SK-N-SH (cell line): ENCODE measurements at regions not wholly inside any gene's neighbourhood (a gene's known extent, or its start where the extent isn't known, plus 50 kb on each side); places are given as distances from the start of the nearest gene placed in this dataset.

Experiments
- CTCF ChIA-PET: fragments of 300-600, 350-600 bp; formaldehyde crosslinking; extraction: SDS; loops from one replicate; lab custom pipeline; 2021; lab: Yijun Ruan, JAX
- POLR2A ChIA-PET: fragments of 350-600 bp; sonication (Branson Sonifier 250); formaldehyde crosslinking; extraction: SDS; loops from one replicate; lab custom pipeline; 2020; ENCODE audit warnings: antibody characterized with exemption, inconsistent platforms; lab: Yijun Ruan, JAX
- DNase-seq: peaks from one replicate; pipeline ENCODE4 v3.0.0; 2012
- H2AFZ ChIP-seq: fragments of 200-600 bp; sonication (generic); 2 replicates; pipeline ENCODE4 v1.8.1; 2016; ENCODE audit warnings: antibody characterized with exemption, mild to moderate bottlenecking, low read depth
- H3F3A ChIP-seq: fragments of 200-600 bp; sonication (generic); replicated peaks from 2 replicates; pipeline ENCODE3; 2016; ENCODE audit warnings: antibody characterized with exemption, mild to moderate bottlenecking; ENCODE audit not compliant: insufficient read depth
- H3K27ac ChIP-seq, 2 experiments: fragments of 200-500 bp in 1 of 2; fragments of 200-600 bp in 1 of 2; sonication (Bioruptor generic) in 1 of 2; sonication (generic), shearing (Covaris generic) in 1 of 2; 2 replicates each; pipeline versions ENCODE4 v1.5.1 to v1.6.1; 2014 to 2016; ENCODE audit warnings: low read depth in 2 of 2, inconsistent platforms in 1 of 2, low read length in 1 of 2, mild to moderate bottlenecking in 1 of 2, mixed read lengths in 1 of 2
- H3K27me3 ChIP-seq: fragments of 200-600 bp; sonication (generic), shearing (Covaris generic); 2 replicates; pipeline ENCODE4 v1.6.1; 2016; ENCODE audit warnings: mixed run types; ENCODE audit not compliant: insufficient read depth
- H3K36me3 ChIP-seq, 2 experiments: fragments of 200-500 bp in 1 of 2; fragments of 200-600 bp in 1 of 2; sonication (Bioruptor generic) in 1 of 2; sonication (generic) in 1 of 2; replicated peaks in 1 of 2; 2 replicates each; pipeline versions ENCODE3 to v1.5.1; 2014 to 2016; ENCODE audit warnings: low read length in 1 of 2, mild to moderate bottlenecking in 1 of 2; ENCODE audit not compliant: insufficient read depth in 2 of 2, control insufficient read depth in 1 of 2
- H3K4me1 ChIP-seq, 2 experiments: fragments of 200-500 bp in 1 of 2; fragments of 200-600 bp in 1 of 2; sonication (Bioruptor generic) in 1 of 2; sonication (generic), shearing (Covaris generic) in 1 of 2; 2 replicates each; pipeline versions ENCODE4 v1.5.1 to v1.6.1; 2014 to 2016; ENCODE audit warnings: low read depth in 1 of 2, low read length in 1 of 2, mixed run types in 1 of 2; ENCODE audit not compliant: insufficient read depth in 2 of 2, control insufficient read depth in 1 of 2
- H3K4me2 ChIP-seq: fragments of 200-600 bp; sonication (generic), shearing (Covaris generic); 2 replicates; pipeline ENCODE4 v1.6.1; 2017; ENCODE audit warnings: mixed run types
- H3K4me3 ChIP-seq, 2 experiments: fragments of 200-500 bp in 1 of 2; fragments of 200-600 bp in 1 of 2; sonication (Bioruptor generic) in 1 of 2; sonication (generic), shearing (Covaris generic) in 1 of 2; 2 replicates each; pipeline versions ENCODE4 v1.5.1 to v1.8.1; 2014 to 2016; ENCODE audit warnings: low read depth in 2 of 2, inconsistent platforms in 1 of 2, low read length in 1 of 2, mild to moderate bottlenecking in 1 of 2, mixed read lengths in 1 of 2, moderate library complexity in 1 of 2
- H3K79me2 ChIP-seq: fragments of 200-600 bp; sonication (generic); 2 replicates; pipeline ENCODE4 v1.8.1; 2017; ENCODE audit warnings: mild to moderate bottlenecking; ENCODE audit not compliant: insufficient read depth
- H3K9ac ChIP-seq: fragments of 200-600 bp; sonication (generic); 2 replicates; pipeline ENCODE4 v1.6.1; 2017; ENCODE audit warnings: mixed run types
- H3K9me2 ChIP-seq: fragments of 200-600 bp; sonication (generic); 2 replicates; pipeline ENCODE4 v1.6.1; 2017; ENCODE audit warnings: mixed run types
- H3K9me3 ChIP-seq: fragments of 200-600 bp; sonication (generic); 2 replicates; pipeline ENCODE4 v1.6.1; 2017; ENCODE audit warnings: mixed run types, mild to moderate bottlenecking, moderate library complexity
- H4K20me1 ChIP-seq: fragments of 200-600 bp; sonication (generic); 2 replicates; pipeline ENCODE4 v1.6.1; 2017; ENCODE audit warnings: mild to moderate bottlenecking, mixed run types; ENCODE audit not compliant: insufficient read depth
- ELF1 ChIP-seq: IDR thresholded peaks from 2 replicates; pipeline ENCODE4 v1.4.0; 2012
- NRF1 ChIP-seq: IDR thresholded peaks from 2 replicates; pipeline ENCODE4 v1.6.1; 2012; ENCODE audit warnings: low read depth, mild to moderate bottlenecking, low read length
- PBX3 ChIP-seq: IDR thresholded peaks from 2 replicates; pipeline ENCODE4; 2012
- RCOR1 ChIP-seq: fragments of 150-350 bp; IDR thresholded peaks from 2 replicates; pipeline ENCODE4 v1.6.1; 2017; ENCODE audit warnings: antibody characterized with exemption, low read length
- REST ChIP-seq: IDR thresholded peaks from 2 replicates; pipeline ENCODE4 v1.6.1; 2012; ENCODE audit warnings: mild to moderate bottlenecking, low read depth, low read length, moderate library complexity
- RXRA ChIP-seq: IDR thresholded peaks from 2 replicates; pipeline ENCODE4 v1.4.0; 2012; ENCODE audit warnings: low read depth, mild to moderate bottlenecking, borderline replicate concordance
- SMC3 ChIP-seq: IDR thresholded peaks from 2 replicates; pipeline ENCODE4 v1.6.1; 2012; ENCODE audit warnings: low read depth, low read length, improper control_type of control experiment
- TEAD4 ChIP-seq: IDR thresholded peaks from 2 replicates; pipeline ENCODE4 v1.4.0; 2012; ENCODE audit warnings: mild to moderate bottlenecking, borderline replicate concordance; ENCODE audit not compliant: insufficient read depth
- WGBS: methylation state at CpG from one replicate; pipeline ENCODE4 v1.1.6; 2017; ENCODE audit warnings: low lambda C conversion rate; 5-methylcytosine and 5-hydroxymethylcytosine counted together
- TF ChIP-seq, protein P1 (sequence below): fragments of 200-600 bp; sonication (generic); IDR thresholded peaks from 2 replicates; pipeline ENCODE4 v1.6.1; 2017; ENCODE audit warnings: antibody characterized with exemption, mild to moderate bottlenecking, moderate library complexity
- TF ChIP-seq, protein P2 (sequence below): fragments of 150-350 bp; IDR thresholded peaks from 2 replicates; pipeline ENCODE4 v1.6.1; 2017; ENCODE audit warnings: antibody characterized with exemption, low read length, low read depth, borderline replicate concordance

DNA sequence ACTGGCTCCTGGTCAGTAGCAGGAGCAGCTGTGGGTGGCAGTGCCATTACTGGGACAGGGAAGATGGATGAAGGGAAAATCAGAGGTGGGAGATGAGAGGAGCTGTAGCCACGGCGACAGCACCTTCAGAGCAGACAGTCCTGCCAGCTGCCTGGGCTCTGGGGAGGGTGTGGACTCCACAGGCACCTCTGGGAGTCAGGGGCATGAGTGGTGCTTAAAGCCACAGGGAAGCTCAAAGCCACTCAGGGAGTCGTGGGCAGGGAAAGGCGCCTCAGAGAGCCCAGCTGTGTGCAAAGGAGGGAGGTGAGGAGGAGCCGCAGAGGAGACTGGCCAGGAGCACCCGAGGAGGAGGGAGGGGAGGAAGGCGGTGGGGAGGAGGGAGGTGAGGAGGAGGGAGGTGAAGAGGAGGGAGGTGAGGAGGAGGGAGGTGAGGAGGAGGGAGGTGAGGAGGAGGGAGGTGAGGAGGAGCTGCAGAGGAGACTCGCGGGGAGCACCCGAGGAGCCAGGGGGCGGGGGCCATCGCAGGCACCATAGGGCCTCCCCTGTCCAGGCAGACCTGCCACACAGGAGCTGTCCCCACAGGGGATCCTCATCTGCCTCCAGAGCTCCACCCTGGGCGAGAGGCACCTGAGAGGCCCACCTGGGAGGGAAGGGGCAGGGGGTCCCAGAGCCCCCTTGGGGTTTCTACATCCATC is 977.6 kb downstream of the BRD1 start:
- H3F3A ChIP-seq, result no peaks in the 10 kb centered on the region
- no peak overlapping the region for H2AFZ ChIP-seq
- H3K27me3 ChIP-seq, result no peaks in the 10 kb centered on the region
- ChIA-PET CTCF (no interaction called here), POLR2A (no interaction called here)
- no peak overlapping the region for H3K4me2 ChIP-seq
- no peaks in the 10 kb centered on the region for H4K20me1 ChIP-seq
- DNase-seq, result no peak
- H3K9me3 ChIP-seq, result no peaks in the 10 kb centered on the region
- no peaks in the 10 kb centered on the region for H3K9me2 ChIP-seq
- no peak overlapping the region for H3K27ac ChIP-seq
- no peaks in the 10 kb centered on the region; a peak in 1 of 4 replicates for H3K4me1 ChIP-seq
- 18% methylated on average over 12 of the region's 13 CpGs for WGBS
- TF ChIP-seq REST, result no peak
- TF ChIP-seq, all 33 proteins: peak for 0
- Histone ChIP-seq H3K9ac (no peak overlapping the region), H3K79me2 (no peaks in the 10 kb centered on the region), H3K36me3 (no peaks in the 10 kb centered on the region), H3K4me3 (no peak overlapping the region)

GRCh38 chr22:48849219-48849912 is 978.3 kb downstream of the BRD1 start:
- Histone ChIP-seq H2AFZ (no peak overlapping the region), H4K20me1 (no peaks in the 10 kb centered on the region), H3K9me3 (no peaks in the 10 kb centered on the region), H3F3A (no peaks in the 10 kb centered on the region), H3K36me3 (no peaks in the 10 kb centered on the region), H3K4me3 (no peak overlapping the region), H3K27me3 (no peaks in the 10 kb centered on the region), H3K79me2 (no peaks in the 10 kb centered on the region), H3K27ac (no peak overlapping the region), H3K4me2 (no peak overlapping the region), H3K9ac (no peak overlapping the region), H3K4me1 (no peaks in the 10 kb centered on the region; a peak in 1 of 4 replicates), H3K9me2 (no peaks in the 10 kb centered on the region)
- CTCF ChIA-PET, result no interaction called here
- DNase-seq, result no peak
- 37% methylated on average over 7 of the region's 8 CpGs for WGBS
- POLR2A ChIA-PET, result no interaction called here
- TF ChIP-seq PBX3 (no peak), RCOR1 (no peak), NRF1 (no peak), RXRA (no peak), ELF1 (no peak), TEAD4 (no peak), SMC3 (no peak)
- TF ChIP-seq, protein P1, sequence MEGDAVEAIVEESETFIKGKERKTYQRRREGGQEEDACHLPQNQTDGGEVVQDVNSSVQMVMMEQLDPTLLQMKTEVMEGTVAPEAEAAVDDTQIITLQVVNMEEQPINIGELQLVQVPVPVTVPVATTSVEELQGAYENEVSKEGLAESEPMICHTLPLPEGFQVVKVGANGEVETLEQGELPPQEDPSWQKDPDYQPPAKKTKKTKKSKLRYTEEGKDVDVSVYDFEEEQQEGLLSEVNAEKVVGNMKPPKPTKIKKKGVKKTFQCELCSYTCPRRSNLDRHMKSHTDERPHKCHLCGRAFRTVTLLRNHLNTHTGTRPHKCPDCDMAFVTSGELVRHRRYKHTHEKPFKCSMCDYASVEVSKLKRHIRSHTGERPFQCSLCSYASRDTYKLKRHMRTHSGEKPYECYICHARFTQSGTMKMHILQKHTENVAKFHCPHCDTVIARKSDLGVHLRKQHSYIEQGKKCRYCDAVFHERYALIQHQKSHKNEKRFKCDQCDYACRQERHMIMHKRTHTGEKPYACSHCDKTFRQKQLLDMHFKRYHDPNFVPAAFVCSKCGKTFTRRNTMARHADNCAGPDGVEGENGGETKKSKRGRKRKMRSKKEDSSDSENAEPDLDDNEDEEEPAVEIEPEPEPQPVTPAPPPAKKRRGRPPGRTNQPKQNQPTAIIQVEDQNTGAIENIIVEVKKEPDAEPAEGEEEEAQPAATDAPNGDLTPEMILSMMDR, result no peak
- TF ChIP-seq, protein P2, sequence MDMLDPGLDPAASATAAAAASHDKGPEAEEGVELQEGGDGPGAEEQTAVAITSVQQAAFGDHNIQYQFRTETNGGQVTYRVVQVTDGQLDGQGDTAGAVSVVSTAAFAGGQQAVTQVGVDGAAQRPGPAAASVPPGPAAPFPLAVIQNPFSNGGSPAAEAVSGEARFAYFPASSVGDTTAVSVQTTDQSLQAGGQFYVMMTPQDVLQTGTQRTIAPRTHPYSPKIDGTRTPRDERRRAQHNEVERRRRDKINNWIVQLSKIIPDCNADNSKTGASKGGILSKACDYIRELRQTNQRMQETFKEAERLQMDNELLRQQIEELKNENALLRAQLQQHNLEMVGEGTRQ, result no peak
